Fibroblast of gingiva (primary cell): ENCODE measurements at regions not wholly inside any gene's neighbourhood (a gene's known extent, or its start where the extent isn't known, plus 50 kb on each side); places are given as distances from the start of the nearest gene placed in this dataset.

Experiments used
- DNase-seq: peaks from one replicate; pipeline ENCODE4 v3.0.0-alpha.2; 2011; ENCODE audit warnings: low read depth

DNA sequence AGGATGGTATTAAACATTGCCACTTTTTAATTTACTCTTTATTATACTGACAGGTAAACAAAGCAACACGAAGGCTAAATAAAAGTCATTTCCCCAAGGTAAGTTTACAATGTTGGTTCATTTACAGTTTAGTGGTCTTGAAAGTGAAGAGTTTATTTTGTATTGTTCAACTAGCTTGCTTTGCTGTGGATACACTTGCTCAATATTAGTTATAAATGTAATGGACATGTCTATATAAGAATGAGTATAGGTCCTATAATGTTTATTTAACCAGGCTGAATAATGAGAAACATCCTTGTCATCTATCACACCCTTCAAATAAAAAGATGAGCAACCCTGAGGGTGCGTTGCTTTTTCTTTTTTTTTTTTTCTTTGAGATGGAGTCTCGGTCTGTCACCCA is 1129.4 kb downstream of the TSN start:
- DNase-seq = no peak

DNA sequence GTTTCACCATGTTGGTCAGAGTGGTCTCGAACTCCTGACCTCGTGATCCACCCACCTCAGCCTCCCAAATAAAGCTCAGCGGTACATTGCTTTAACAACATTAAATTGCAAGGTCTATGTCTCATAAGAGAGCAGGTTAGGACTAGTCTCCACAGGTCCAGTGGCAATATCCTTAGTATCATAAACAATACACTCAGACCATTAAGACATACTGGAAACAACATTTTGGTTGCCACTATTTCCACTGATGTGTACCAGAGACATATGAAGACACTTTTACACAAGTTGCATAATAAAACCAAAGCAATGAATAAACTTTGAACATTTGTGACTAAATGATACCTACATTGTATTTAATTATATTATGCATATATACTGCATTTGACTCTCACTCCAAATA is 1130.0 kb downstream of the TSN start:
- no peak for DNase-seq

DNA sequence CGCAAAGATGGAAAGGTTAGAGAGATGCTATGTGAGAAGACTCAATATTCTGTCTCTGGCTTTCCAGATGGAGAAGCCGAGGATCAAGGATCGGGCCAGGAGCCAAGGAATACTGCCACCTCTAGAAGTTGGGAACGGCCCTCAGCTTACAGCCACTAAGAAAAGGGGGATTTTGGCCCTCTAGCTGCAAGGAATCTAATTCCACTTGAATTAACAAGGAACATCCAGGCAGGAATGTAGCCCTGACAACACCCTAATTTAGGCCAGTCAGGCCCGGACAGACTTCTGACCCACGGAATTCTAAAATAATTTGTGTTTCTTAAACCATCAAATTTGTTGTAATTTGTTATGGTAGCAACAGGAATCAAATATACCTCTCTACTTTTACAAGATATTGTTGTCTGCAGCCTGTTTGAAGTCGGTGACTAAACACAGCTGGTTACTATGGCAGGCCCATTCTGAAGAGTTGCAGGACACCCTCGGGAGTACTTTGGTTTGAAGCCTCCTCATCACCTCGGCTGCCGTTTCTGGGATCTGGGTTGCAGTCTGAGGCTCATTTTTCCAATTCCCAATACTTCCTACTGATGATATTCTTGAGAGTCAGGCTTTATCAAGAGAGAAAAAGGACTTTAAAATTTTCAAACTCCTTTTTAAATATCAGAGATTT is 1131.2 kb downstream of the TSN start:
- no peak for DNase-seq

DNA sequence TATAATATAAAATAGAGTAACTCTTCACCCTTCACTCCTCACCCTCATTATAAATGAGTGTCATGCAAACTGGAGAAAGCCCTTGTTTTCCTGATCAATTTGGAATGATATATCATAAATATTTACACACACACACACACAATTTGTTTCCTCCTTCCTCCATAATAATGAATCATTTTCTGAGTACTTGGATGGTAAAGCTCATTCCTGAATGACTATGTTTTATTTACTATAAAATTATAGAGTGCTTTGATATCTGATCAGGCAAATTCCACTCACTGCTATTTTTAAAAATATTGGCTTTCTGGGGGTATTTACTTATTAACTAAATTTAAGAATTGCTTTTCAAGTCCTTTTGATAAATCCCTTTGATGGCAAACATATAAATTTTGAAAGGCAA is 1125.5 kb upstream of the CNTNAP5 start:
- DNase-seq = no peak

DNA sequence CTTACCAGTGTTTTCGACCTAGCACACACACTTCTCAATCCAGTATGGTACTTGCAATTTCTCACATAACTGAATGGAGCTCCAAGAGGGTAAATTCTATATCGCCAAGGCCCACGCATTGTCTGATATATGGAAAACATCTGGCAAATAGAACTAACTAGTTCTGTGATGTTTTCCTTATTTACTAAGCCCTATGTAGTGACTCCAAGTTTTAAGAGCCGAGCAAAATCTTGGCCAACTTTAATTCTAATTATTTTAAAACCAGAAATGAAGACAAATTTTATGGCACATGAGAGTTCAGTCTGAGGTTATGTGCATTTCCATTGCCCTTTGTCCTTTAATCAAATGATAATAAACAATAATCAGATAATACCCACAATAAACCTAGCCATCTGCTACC is 1119.7 kb upstream of the CNTNAP5 start:
- DNase-seq = no peak

DNA sequence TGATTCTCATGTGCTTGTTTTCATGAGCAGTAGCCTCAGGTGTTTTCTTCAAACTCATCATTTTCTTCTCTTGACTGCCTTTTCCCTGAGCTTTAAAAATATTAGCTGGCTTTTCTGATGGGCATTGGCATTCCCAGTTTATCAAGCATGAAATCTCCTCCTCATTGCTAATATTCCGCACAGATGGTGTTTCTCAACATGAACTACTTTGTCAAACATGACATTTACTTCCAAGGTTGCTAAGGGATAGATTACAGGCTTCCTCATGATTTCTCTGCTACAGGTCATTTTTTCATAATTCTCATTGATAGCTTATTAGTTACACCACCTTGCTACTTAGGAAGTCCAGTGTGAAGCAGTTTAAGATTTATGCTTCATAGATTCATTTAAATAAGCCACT is 1116.9 kb upstream of the CNTNAP5 start:
- DNase-seq = no peak

DNA sequence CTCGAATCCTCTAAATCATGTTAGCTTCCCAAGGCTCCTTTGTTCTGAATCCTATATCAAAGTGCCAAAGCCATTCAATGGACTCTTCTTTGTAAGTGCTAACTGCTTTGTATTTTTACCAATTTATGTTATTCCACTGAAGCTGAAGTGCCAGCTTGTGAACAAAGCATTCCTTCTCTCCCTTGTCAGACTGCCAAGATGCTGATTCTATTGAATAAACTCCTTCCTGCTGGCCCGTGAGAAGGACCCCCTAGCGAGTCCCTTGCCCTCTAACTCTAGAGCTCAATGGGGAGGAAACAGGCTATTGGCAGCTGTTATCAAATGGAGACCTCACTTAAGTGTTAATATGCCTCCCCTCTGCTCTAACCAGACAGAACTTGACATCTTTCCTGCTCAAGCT is 1097.9 kb upstream of the CNTNAP5 start:
- no peak for DNase-seq

DNA sequence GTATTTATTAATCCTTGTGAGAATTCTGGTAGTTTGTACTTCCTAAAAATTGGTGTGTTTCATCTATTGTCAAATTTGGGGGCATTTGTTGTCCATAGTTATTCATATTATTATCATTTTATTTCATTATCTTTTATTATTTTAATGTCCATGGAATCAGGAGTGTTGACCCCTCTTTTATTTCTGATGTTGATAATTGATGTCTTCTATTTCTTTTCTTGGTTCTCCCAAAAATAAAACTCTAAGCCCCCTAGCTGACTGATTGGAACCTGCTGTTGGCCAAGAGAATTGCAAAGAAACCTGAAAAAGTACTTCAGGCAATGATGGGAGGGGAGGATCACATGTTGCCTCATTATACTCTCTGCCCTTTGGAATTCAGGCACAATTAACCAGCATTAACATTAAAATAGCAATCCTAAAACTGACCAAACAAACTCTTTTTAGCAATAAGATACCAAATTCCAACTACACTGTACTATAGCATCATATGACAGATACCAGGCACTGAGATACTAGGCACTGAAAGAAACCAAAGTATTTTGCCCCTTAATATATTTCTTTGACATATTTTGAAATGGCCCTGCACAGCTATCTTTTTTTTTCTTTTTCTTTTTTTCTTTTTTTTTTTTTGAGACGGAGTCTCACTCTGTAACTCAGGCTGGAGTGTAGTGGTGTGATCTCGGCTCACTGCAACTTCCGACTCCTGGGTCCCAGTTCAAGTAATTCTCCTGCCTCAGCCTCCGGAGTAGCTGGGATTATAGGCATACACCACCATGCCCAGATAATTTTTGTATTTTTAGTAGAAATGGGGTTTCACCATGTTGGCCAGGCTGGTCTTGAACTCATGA is 1097.2 kb upstream of the CNTNAP5 start:
- no peak for DNase-seq

DNA sequence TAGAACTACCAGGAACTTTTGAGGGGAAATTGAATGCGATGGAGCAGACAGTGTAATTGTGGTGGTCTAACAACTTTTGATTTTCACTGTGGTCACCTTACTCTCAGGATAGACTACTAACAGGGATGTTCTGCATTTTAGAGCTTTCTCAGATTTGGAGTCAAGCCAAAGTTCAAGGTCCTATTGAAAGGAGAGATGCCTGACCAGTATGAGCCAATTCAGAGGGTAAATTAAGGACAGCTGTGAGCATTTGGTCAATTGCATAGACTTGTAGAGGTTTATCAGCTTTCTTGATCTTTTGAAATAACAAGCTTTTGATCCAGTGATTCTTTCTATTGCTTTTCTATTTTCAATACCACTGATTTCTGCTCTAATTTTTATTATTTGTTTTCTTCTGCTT is 1095.7 kb upstream of the CNTNAP5 start:
- DNase-seq = no peak

DNA sequence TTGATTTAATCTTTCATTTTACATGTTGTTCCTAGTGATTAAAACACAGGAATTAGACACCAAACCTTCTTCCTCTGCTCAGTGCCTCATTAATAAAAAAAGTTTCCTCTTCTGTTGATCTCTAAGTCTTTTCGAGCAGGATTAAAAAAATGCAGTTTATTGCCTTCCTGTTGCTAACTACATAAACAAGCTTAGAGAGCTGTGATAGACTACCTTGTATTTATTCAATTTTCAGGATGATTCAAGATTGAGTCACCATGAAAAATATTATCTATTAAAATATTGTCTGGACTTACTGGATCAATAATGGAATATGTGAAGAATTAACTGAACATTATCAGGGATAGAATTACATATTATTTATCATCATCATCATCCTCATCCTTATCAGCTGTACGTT is 1089.6 kb upstream of the CNTNAP5 start:
- no peak for DNase-seq

DNA sequence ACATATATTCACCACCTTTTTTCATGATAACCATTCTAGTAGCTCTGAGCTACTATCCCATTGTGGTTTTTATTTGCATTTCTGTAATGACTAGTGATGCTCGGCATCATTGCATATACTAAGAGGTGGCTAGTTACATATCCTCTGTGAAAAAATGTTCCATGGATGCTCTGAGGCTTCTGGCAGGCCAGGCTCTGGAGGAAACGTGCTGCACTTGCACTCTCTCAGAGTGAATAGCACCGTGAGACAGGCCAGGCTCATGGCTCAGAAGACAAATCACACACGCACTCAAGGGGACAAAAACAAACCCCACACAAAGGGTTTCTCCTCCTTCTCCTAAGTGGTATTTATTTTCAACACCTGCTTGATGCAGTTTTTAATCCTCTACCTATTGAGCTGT is 1085.3 kb upstream of the CNTNAP5 start:
- no peak for DNase-seq

DNA sequence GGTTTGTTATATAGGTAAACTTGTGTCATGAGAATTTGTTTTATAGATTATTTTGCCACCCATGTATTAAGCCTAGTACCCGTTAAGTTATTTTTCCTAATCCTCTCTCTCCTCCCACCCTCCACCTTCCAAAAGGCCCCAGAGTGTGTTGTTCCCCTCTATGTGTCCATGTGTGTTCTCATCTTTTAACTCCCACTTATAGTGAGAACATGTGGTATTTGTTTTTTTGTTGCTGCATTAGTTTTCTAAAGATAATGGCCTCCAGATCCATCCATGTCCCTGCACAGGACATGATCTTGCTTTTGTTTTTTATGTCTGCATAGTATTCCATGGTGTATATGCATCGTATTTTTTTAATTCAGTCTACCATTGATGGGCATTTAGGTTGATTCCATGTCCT is 1075.6 kb upstream of the CNTNAP5 start:
- no peak for DNase-seq

DNA sequence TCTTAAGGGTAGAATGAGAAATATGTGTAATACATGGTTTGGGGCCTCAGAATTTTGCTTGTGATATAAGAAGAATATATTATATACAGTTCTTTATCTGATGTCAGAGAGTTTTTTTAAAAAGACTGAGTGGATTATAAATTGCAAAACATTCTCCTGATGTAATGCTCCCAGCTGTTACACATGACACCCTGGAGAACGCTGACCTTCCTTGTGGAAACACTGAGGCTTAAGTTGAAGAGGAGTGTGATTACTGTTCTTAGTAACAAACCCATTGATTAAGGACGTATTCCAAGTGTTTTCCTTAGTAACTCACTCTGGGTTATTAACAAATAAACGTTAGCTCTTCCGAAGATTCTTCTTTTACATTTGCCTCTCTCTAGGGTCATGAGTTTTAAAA is 1069.3 kb upstream of the CNTNAP5 start:
- no peak for DNase-seq

DNA sequence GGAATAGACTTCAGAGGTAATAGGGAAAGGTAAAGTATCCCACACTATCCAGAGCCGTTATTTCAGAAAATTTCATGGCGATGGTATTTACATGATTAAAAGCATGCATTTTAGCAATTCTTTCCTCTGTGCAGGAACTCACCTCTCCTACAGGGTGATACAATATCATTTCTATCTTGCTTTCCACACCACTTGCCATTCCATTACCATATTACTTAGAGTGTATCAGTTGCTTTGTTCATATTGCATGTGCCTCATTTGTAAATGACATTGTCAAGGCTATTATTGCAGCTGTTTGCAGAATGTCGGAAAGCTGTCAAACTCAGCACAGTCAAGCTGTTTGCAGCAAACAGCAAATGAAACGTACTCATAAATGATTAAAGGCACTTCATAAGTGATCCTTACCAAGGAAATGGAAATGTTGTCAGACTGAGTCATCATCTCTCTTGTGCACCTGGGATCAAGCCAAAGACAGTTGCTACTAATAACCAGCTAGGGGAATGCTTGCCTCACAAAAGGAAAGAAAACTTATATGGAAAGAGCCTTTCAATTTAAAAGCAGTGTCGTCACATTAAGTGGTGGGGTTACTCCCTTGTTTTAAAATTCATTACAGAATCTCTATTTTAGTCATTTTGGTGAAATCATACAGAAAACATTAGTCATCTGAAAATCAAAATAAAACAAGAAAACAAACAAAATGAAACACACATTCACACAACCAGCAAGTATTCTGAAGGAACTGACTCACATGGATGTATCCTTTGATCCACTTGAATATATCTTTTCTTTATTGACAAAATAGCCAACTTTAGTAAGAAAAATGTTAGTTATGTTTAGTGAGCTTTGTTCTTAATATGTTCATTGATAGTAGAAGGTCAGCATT is 1064.1 kb upstream of the CNTNAP5 start:
- no peak for DNase-seq

DNA sequence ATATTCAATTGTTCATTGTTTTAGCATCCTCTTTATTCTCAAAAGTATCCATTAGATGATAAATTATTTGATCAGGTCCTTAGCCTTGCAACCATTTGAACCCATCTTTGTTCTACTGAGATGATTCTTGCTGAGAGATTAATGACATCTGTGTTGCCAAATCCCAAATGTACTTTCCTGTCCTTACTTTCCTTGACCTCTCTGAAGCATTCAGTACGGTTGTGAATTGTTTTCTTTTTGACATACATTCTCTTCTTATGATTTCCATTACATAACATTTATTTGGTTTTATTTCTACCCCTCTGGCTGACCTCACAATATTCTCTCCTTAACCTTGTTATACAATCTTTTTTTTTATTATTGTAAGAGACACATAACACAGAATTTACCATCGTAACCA is 1058.6 kb upstream of the CNTNAP5 start:
- DNase-seq = no peak

DNA sequence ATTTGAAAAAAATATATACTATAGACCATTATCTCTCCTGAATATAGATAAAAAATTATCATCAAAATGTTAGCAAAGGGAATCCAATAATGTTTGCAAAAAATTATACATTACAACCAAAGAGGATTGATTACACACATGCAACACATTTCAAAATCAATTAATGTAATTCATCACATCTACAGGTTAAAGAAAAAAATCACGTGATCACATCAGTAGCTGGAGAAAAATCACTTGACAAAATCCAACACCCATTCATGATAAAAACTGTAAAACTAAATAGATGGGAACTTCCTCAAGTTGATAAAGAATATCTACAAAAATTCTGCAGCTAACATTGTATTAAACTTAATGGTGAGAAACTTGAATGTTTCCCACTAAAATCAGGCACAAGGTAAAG is 1047.5 kb upstream of the CNTNAP5 start:
- DNase-seq = no peak

DNA sequence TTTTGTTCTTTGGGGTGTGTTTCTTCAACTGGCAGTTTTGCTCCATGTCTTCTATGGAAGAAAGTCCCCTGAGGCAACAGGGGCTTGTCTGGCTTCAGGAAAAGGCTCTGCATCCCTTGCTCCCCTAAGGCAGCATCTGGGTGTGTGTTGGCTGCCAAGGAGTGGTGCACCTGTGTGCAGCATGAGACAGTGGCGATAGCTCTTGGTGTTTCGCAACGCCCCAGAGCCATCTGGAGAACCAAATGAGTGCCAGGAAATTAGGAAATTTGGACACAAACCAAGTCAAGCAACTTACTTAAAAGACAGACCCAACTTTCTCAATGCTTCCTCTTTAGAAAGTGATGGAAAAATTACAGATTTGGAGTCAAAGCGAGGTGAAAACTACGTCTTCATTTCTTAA is 1044.4 kb upstream of the CNTNAP5 start:
- DNase-seq = no peak

DNA sequence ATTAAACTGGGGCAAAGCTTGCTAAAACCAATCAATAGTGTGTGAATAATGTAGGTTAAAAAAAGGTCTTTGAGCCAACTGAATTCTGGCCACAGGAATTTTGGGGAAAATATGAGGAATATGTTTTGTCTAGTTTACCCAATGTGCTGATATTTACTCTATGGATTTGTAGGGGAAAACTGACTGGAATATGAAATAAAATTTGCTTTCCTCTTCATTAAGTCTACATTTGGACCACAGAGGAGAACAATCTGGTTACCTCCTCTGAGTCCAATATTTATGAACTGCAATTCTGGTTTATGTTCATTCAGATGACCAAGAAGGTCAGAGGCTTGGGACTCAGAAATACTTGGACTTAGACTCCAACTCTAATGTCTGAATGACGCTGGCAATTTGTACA is 1042.2 kb upstream of the CNTNAP5 start:
- no peak for DNase-seq

DNA sequence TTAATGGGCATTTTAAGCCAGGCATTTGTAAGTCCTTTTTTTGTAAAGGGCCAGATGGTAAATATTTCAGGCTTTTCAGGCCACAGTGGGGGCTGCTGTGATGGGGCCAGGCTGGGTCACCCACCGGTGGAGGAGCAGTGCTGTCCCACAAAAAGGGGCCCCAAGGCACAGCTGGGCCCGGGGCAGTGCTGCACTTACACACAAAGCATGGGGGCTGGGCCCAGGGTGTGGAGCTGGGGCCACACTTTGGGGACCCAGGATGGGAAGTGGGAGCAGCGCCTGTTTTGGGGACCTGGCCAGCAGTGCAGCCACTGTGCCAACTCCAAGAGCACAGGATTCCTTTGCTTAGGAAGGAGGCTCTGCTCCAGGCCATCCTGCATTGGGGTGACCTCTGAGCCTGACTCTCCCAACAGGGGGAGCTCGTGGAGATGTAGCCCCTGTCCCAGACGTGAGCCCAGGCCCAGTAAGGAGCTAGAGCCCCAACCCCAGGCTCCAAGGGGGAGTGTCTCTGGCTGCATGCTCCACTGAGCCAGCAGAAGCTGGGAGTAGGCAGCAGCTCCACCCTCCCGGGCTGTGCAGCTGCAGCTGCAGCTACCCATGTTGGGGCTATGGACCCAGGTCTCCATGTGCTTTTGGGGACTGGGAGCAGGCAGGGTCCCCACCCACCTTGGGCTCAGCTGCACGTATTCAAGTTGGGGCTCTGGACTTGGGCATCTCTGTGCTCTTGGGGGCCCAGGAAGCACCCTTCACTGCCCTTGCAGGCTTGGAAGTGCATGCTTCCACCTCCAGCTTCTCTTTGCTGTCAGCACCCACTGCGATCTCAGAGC is 1036.5 kb upstream of the CNTNAP5 start:
- DNase-seq = no peak

DNA sequence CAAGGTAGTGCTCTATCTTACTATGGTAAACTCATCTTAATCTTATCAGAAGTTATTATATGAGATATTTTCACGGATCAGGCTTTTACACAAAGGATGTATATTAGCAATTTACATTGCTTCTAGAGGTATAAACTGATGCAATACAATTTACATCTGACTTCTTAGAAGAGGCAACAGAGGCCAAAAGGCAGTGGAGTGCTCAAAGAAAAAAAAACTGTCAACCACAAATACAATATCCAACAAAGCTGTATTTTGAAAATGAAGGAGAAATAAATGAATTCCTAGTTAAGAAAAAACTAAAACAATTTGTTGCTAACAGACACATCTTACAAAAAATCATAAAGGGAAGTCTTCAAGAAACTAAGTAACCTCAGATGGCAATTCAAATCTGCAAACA is 1031.5 kb upstream of the CNTNAP5 start:
- DNase-seq = no peak

DNA sequence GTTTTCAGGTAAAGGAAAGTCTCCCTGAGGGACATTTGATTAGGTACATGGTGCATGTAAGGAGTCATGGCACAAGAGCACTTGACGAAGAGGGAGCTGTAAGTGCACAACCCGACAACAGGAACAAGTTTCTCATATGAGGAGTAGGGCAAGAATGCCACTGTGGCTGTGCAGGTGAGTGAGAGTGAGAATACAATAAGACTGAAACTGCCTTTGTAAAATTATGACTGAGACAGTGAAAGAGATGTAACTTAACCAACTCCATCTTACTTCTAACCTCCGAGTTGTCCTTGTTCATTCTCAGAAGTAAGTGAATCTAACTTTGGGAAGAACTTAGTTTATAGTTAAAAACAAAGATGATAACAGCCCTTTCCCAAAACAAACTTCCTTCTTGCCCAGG is 1025.8 kb upstream of the CNTNAP5 start:
- DNase-seq = no peak

DNA sequence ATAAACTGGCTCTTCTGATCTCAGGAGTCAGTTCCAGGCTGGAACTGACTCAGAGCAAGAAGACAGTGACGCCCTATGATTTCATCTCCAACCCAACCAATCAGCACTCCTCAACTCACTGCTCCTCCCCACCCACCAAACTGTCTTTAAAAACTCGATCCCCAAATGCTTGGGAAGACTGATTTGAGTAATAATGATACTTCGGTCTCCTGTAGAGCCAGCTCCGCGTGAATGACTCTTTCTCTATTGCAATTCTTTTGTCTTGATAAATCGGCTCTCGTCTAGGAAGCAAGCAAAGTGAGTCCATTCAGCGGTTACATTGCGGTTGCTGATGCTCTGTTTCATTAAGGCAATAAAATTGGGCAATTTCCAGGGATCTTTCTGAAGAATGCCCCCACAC is 1025.3 kb upstream of the CNTNAP5 start:
- DNase-seq = no peak
